Motor neuron (in vitro differentiated cells): ENCODE measurements at regions not wholly inside any gene's neighbourhood (a gene's known extent, or its start where the extent isn't known, plus 50 kb on each side); places are given as distances from the start of the nearest gene placed in this dataset.

ENCODE experiments used
- ATAC-seq, 8 experiments: fragments of 200-7000 bp; cut with Tn5 transposase; replicated peaks in 6 of 8; 2 replicates each; pipeline ENCODE4 v1.8.0; 2021; ENCODE audit warnings: mild to moderate bottlenecking in 8 of 8, moderate library complexity in 8 of 8
- H3K27ac ChIP-seq, 2 donors: fragments of 250-450 bp; sonication (Bioruptor Pico); 2 replicates each; pipeline ENCODE4 v1.9.0; 2021; ENCODE audit warnings: antibody characterized with exemption in 2 of 2, mild to moderate bottlenecking in 2 of 2, moderate library complexity in 1 of 2
- H3K4me1 ChIP-seq, 2 donors: fragments of 250-450 bp; sonication (Bioruptor Pico); replicated peaks in 1 of 2; 2 replicates each; pipeline ENCODE4 v1.6.1; 2021; ENCODE audit warnings: antibody characterized with exemption in 2 of 2, mild to moderate bottlenecking in 2 of 2, moderate library complexity in 1 of 2
- H3K4me3 ChIP-seq, 5 donors: fragments of 250-450 bp; sonication (Bioruptor Pico); 2 replicates each; pipeline ENCODE4 v1.9.0; 2021; ENCODE audit warnings: antibody characterized with exemption in 5 of 5, mild to moderate bottlenecking in 5 of 5, moderate library complexity in 4 of 5
- WGBS, 10 experiments: fragments of 450-650 bp; shearing (Covaris generic); methylation state at CpG; one replicate each; pipeline ENCODE4 v1.0.0; 2022; 5-methylcytosine and 5-hydroxymethylcytosine counted together
- in situ Hi-C, 9 experiments: fragments of 400-800 bp; cut with MboI; loops; one replicate each; pipeline ENCODE4 v1.15.0; 2021; ENCODE audit warnings: low sequenced_read_pairs in 9 of 9, low pct_unique_long_range_greater_than_20kb in 2 of 9; ENCODE audit not compliant: unreplicated experiment in 9 of 9

- Histone ChIP-seq H3K4me3 (no peak overlapping the region), H3K4me1 (no peaks in the 10 kb centered on the region), H3K27ac (no peak overlapping the region)
- in situ Hi-C loops: no loop called here
- ATAC-seq: no peak
Measured at GRCh38 chr4:107275225-107275624, 239.1 kb upstream of the DKK2 start.

GRCh38 chr4:107270614-107271013 is 234.5 kb upstream of the DKK2 start:
- in situ Hi-C loops: no loop called here
- Histone ChIP-seq H3K4me1 (no peaks in the 10 kb centered on the region), H3K4me3 (no peak overlapping the region), H3K27ac (no peak overlapping the region)
- no peak for ATAC-seq
- WGBS, 10 experiments: 83 to 100% methylated on average over 1 of the region's 3 CpGs; no CpG with 5 or more reads in 8 of the 10 experiments

- in situ Hi-C loops: no loop called here
- H3K4me1 ChIP-seq: no peaks in the 10 kb centered on the region
- WGBS, 10 experiments: 73% methylated on average over 2 of the region's 2 CpGs; no CpG with 5 or more reads in 9 of the 10 experiments
- no peak overlapping the region for H3K4me3 ChIP-seq
- no peak for ATAC-seq
- H3K27ac ChIP-seq: no peak overlapping the region
Measured at GRCh38 chr4:107269175-107269574, 233.1 kb upstream of the DKK2 start.

- no peak for ATAC-seq
- Histone ChIP-seq H3K4me3 (no peak overlapping the region), H3K27ac (no peak overlapping the region), H3K4me1 (no peaks in the 10 kb centered on the region)
- in situ Hi-C loops: no loop called here
- 60 to 100% (median 79%) methylated on average over 1 to 5 of the region's 6 CpGs for WGBS, 10 experiments
Measured at GRCh38 chr4:107265859-107266258, 229.7 kb upstream of the DKK2 start.

GRCh38 chr4:107261241-107261874 is 225.2 kb upstream of the DKK2 start:
- no peaks in the 10 kb centered on the region for H3K4me1 ChIP-seq
- in situ Hi-C loops: no loop called here
- 0 to 82% (median 44%) methylated on average over 1 to 3 of the region's 3 CpGs; no CpG with 5 or more reads in 3 of the 10 experiments for WGBS, 10 experiments
- no peak overlapping the region for H3K4me3 ChIP-seq
- peak in 2 of 8 experiments; percentile 45 to 62 for ATAC-seq
- no peak overlapping the region for H3K27ac ChIP-seq

- WGBS, 10 experiments: 60 to 100% (median 90%) methylated on average over 1 to 2 of the region's 2 CpGs; no CpG with 5 or more reads in 4 of the 10 experiments
- ATAC-seq: peak in 2 of 8 experiments; percentile 42 to 68
- H3K4me1 ChIP-seq: no peaks in the 10 kb centered on the region
- in situ Hi-C loops: no loop called here
- no peak overlapping the region for H3K27ac ChIP-seq
- no peak overlapping the region for H3K4me3 ChIP-seq
Measured at GRCh38 chr4:107258359-107258758, 222.2 kb upstream of the DKK2 start.

- no peak for ATAC-seq
- in situ Hi-C loops: no loop called here
- WGBS, 10 experiments: 45 to 100% (median 91%) methylated on average over 1 to 2 of the region's 2 CpGs
- no peaks in the 10 kb centered on the region for H3K4me1 ChIP-seq
- no peak overlapping the region for H3K4me3 ChIP-seq
- H3K27ac ChIP-seq: no peak overlapping the region
Measured at GRCh38 chr4:107255596-107255995, 219.5 kb upstream of the DKK2 start.

- in situ Hi-C loops: no loop called here
- no peaks in the 10 kb centered on the region for H3K4me1 ChIP-seq
- H3K27ac ChIP-seq: no peak overlapping the region
- no peak overlapping the region for H3K4me3 ChIP-seq
- ATAC-seq: no peak
- 60 to 100% (median 89%) methylated on average over 1 of the region's 1 CpG; no CpG with 5 or more reads in 2 of the 10 experiments for WGBS, 10 experiments
Measured at GRCh38 chr4:107255114-107255513, 219.0 kb upstream of the DKK2 start.

- no peak overlapping the region for H3K27ac ChIP-seq
- ATAC-seq: no peak
- in situ Hi-C loops: no loop called here
- H3K4me1 ChIP-seq: no peaks in the 10 kb centered on the region
- WGBS, 10 experiments: 36 to 90% (median 83%) methylated on average over 2 to 3 of the region's 3 CpGs; no CpG with 5 or more reads in 1 of the 10 experiments
- no peak overlapping the region for H3K4me3 ChIP-seq
Measured at GRCh38 chr4:107253579-107254068, 217.5 kb upstream of the DKK2 start.

- Histone ChIP-seq H3K4me1 (no peaks in the 10 kb centered on the region), H3K27ac (no peak overlapping the region), H3K4me3 (no peak overlapping the region)
- ATAC-seq: no peak
- in situ Hi-C loops: no loop called here
- 57 to 87% (median 72%) methylated on average over 2 to 4 of the region's 4 CpGs; no CpG with 5 or more reads in 1 of the 10 experiments for WGBS, 10 experiments
Measured at GRCh38 chr4:107253090-107253489, 217.0 kb upstream of the DKK2 start.

GRCh38 chr4:107252571-107252970 is 216.5 kb upstream of the DKK2 start:
- WGBS, 10 experiments: 60 to 100% (median 89%) methylated on average over 1 to 2 of the region's 2 CpGs; no CpG with 5 or more reads in 2 of the 10 experiments
- Histone ChIP-seq H3K27ac (no peak overlapping the region), H3K4me3 (no peak overlapping the region), H3K4me1 (no peaks in the 10 kb centered on the region)
- no peak for ATAC-seq
- in situ Hi-C loops: no loop called here

- in situ Hi-C loops: no loop called here
- no peak overlapping the region for H3K4me3 ChIP-seq
- no peaks in the 10 kb centered on the region for H3K4me1 ChIP-seq
- WGBS, 10 experiments: 0 to 81% (median 57%) methylated on average over 1 to 3 of the region's 3 CpGs; no CpG with 5 or more reads in 2 of the 10 experiments
- no peak overlapping the region for H3K27ac ChIP-seq
- ATAC-seq: no peak
Measured at GRCh38 chr4:107248571-107248970, 212.5 kb upstream of the DKK2 start.

- Histone ChIP-seq H3K4me1 (no peaks in the 10 kb centered on the region), H3K27ac (no peak overlapping the region), H3K4me3 (no peak overlapping the region)
- peak in 1 of 8 experiments; percentile 26 for ATAC-seq
- in situ Hi-C loops: no loop called here
- 0 to 45% (median 25%) methylated on average over 1 of the region's 1 CpG; no CpG with 5 or more reads in 6 of the 10 experiments for WGBS, 10 experiments
Measured at GRCh38 chr4:107247738-107248137, 211.6 kb upstream of the DKK2 start.

GRCh38 chr4:107246761-107247160 is 210.6 kb upstream of the DKK2 start:
- H3K27ac ChIP-seq: no peak overlapping the region
- WGBS, 10 experiments: 27 to 100% (median 86%) methylated on average over 1 of the region's 1 CpG; no CpG with 5 or more reads in 3 of the 10 experiments
- H3K4me1 ChIP-seq: no peaks in the 10 kb centered on the region
- ATAC-seq: no peak
- in situ Hi-C loops: no loop called here
- no peak overlapping the region for H3K4me3 ChIP-seq
